OCI-LY7 (cell line): ENCODE measurements at regions not wholly inside any gene's neighbourhood (a gene's known extent, or its start where the extent isn't known, plus 50 kb on each side); places are given as distances from the start of the nearest gene placed in this dataset.

Experiments
- CTCF ChIP-seq: fragments of 200-600 bp; sonication (generic); conservative IDR thresholded peaks from 2 replicates; pipeline ENCODE4 v1.5.1; 2014; ENCODE audit warnings: mild to moderate bottlenecking, antibody characterized with exemption, low read length, moderate library complexity, mixed read lengths
- EZH2phosphoT487 ChIP-seq: fragments of 200-600 bp; sonication (generic); IDR thresholded peaks from 2 replicates; pipeline ENCODE4 v1.6.1; 2018; ENCODE audit warnings: low read depth, borderline replicate concordance, mild to moderate bottlenecking, mixed run types, antibody characterized with exemption, low read length, moderate library complexity, mixed read lengths

- TF ChIP-seq CTCF (peak; percentile 54), EZH2phosphoT487 (no peak)
Measured at GRCh38 chr7:136807598-136807997, 60.9 kb upstream of the CHRM2 start.
